ENCODE measurements at regions not wholly inside any gene's neighbourhood (a gene's known extent, or its start where the extent isn't known, plus 50 kb on each side); places are given as distances from the start of the nearest gene placed in this dataset.

GRCh38 chr11:119882316-119882715 lies 153.3 kb upstream of the NECTIN1 start (continued):
- TF ChIP-seq PRDM15 (CRISPR knock-in tag; IDR thresholded peaks at IDR 0.05) (no peak), YBX1 (IDR thresholded peaks at IDR 0.05) (no peak), ZBTB33 (IDR thresholded peaks at IDR 0.05) (no peak), ATF3 (IDR thresholded peaks at IDR 0.05; ENCODE audit: borderline replicate concordance, extremely low read depth, low read depth, low read length) (no peak), POLR2AphosphoS2 (IDR thresholded peaks at IDR 0.05; ENCODE audit: low read depth, low read length) (no peak)
- TF ChIP-seq, protein P1, sequence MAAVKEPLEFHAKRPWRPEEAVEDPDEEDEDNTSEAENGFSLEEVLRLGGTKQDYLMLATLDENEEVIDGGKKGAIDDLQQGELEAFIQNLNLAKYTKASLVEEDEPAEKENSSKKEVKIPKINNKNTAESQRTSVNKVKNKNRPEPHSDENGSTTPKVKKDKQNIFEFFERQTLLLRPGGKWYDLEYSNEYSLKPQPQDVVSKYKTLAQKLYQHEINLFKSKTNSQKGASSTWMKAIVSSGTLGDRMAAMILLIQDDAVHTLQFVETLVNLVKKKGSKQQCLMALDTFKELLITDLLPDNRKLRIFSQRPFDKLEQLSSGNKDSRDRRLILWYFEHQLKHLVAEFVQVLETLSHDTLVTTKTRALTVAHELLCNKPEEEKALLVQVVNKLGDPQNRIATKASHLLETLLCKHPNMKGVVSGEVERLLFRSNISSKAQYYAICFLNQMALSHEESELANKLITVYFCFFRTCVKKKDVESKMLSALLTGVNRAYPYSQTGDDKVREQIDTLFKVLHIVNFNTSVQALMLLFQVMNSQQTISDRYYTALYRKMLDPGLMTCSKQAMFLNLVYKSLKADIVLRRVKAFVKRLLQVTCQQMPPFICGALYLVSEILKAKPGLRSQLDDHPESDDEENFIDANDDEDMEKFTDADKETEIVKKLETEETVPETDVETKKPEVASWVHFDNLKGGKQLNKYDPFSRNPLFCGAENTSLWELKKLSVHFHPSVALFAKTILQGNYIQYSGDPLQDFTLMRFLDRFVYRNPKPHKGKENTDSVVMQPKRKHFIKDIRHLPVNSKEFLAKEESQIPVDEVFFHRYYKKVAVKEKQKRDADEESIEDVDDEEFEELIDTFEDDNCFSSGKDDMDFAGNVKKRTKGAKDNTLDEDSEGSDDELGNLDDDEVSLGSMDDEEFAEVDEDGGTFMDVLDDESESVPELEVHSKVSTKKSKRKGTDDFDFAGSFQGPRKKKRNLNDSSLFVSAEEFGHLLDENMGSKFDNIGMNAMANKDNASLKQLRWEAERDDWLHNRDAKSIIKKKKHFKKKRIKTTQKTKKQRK (IDR thresholded peaks at IDR 0.05; ENCODE audit: low read depth, low read length), result no peak
